Fibroblast of peridontal ligament (primary cell): ENCODE measurements at regions not wholly inside any gene's neighbourhood (a gene's known extent, or its start where the extent isn't known, plus 50 kb on each side); places are given as distances from the start of the nearest gene placed in this dataset.
A peak's percentile ranks its signal among the peaks of the same experiment; 100 is the strongest.
"Not testable (repeated sequence)": the region's sequence is repeated elsewhere in the genome, so short reads cannot be mapped to it uniquely, and the experiment has no call there.

ENCODE experiments used
- DNase-seq: peaks from one replicate; pipeline ENCODE4 v3.0.0-alpha.2; 2010; ENCODE audit errors: extremely low read depth

DNA sequence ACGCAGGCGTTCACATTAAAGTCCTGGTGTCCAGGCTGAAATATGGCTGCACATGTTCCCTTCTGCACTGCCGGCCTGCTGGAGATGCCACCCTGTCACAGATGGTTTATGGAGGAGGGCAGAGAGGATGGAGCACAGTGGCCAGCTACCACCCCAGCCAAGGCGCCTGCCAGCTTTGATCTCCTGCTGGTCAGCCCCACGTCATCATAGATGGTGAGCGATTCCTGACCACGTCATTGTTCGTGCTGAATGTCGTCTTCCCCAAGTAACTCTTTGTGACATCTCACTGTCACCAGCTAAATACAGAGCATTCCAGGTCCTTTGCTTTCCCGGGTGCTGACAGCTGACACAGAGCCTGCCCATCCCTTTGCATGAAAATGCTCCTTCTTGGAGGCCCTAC is 248.3 kb downstream of the TTC32 start:
- no peak for DNase-seq

DNA sequence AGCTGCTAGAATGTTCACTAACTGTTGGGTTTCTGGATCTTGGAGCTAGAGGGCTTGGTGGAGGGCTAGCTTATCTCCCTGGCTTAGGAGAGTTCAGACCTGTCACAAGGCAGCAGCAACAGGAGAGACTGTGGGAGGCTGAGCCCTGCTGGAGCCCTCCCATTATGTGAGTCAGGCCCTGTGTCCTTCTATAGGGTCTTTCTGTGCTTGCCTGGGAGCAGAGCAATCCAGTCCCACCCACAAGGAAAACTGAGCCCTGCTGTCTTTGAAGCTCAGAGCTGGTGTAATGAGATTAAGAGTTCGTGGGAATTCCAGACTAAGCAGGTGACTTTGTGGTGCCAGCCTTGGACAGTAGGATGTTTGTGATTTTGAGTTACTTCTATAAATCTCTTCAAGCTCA is 249.0 kb downstream of the TTC32 start:
- no peak for DNase-seq

- peak; percentile 26 for DNase-seq
These were observed 250.3 kb downstream of the TTC32 start for GRCh38 chr2:19651466-19651865.

- peak; percentile 99 for DNase-seq
These were observed 251.9 kb downstream of the TTC32 start for GRCh38 chr2:19649785-19650380.

GRCh38 chr2:19649142-19649541 is 252.6 kb downstream of the TTC32 start:
- DNase-seq: peak; percentile 44

- DNase-seq: peak; percentile 88
These were observed 253.2 kb downstream of the TTC32 start for GRCh38 chr2:19648583-19648982.

- DNase-seq: no peak
These were observed 254.8 kb downstream of the TTC32 start for GRCh38 chr2:19646987-19647386.

DNA sequence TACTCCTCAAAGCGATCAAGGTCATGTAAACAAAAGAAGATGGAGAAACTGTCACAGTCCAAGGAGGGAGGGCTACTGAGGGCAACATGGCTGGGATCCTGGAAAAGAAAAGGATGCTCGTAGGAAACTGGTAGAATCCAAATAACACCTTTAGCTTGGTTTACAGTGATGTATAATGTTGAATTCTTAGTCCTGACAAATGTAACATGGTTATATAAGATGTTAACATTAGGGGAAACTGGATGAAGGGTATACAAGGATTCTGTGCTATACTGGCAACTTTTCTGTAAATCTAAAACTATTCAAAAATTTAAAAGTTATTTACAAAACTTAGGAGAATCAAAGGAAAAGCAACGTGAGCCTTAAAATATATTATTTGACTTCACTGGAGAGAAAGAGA is 257.0 kb downstream of the TTC32 start:
- no peak for DNase-seq

GRCh38 chr2:19643117-19643518 is 258.7 kb downstream of the TTC32 start:
- peak; percentile 45 for DNase-seq

GRCh38 chr2:19642501-19642900 is 259.3 kb downstream of the TTC32 start:
- no peak for DNase-seq

DNA sequence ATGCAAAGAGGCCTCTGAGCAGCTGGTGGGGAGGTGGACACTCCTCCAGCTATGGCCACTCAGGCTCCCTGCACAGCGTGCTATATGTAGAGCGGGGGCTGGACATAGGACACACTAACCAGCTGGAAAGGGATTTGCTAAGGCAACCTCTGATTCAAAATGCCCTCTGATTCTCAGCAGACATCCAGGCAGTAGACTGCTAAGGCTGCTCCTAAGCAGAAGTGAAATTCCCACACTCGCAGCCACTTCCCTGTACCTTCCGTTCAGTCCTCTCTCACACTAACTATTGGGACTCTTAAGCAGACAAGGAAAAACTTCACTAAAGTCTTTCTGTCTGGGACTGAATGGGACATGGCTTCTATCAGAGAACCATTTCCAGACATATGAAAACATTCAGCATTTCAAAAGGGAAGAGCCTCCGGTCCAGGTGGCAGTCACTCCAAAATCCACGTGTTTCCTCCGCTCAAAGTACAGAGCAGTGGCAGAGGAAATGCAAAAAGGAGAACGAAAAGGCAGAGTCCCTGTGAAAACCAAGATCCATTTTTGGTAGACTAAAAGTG is 265.8 kb downstream of the TTC32 start:
- no peak for DNase-seq

- DNase-seq: peak; percentile 48
These were observed 269.3 kb downstream of the TTC32 start for GRCh38 chr2:19632403-19632991.

DNA sequence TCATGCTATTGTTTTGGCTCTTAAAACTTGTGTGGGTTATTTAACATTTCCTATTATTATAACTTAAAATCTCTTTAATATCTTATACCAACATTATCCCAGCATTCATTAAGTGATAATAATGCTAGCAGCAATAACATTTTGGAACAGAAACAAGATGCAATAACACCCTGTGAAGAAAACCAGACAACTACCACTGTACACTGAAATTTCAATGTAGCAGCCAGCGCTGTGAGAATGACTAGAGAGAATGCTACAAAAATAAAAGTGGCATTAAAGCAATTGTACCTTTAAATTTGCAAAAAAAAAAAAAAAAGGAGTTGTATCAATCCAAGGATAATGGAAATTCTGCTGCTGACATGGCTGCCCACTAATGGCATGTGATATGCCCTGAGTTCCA is 269.9 kb downstream of the TTC32 start:
- DNase-seq: no peak

GRCh38 chr2:19630921-19631320 is 270.9 kb downstream of the TTC32 start:
- peak; percentile 31 for DNase-seq

DNA sequence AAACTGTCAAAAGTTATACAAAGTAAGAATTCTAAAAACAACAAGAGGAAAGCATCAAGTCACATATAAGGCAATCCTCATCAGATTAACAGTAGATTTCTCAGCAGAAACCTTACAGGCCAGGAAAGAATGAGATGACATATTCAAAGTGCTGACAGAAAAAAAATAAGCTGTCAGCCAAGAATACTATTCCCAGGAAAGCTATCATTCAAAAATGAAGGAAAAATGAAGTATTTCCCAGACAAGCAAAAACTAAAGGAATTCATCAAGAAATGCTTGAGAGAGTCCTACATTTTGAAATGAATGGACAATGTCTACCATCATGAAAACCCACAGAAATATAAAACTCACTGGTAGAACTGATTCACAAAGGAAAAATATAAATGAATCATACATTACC is 268.9 kb upstream of the OSR1 start:
- no peak for DNase-seq

DNA sequence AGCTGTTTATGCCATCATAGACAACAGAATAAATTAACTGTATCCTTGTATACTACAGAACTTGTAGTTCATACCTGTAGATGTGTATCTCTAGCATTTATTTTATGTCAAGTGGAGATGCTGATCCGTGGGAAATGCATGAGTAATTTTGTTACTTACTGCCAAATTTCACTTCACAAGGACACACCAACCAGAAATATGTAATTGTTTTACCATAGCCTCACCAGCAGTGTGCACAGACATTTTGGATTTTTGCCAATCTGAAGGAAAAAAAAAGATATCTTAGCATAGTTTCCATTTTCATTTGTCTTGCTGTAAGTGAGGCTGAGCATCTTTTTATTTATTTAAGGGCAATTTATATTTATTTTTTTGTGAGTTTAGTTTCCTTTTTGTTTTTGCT is 265.1 kb upstream of the OSR1 start:
- DNase-seq: peak; percentile 85

- no peak for DNase-seq
These were observed 258.9 kb upstream of the OSR1 start for GRCh38 chr2:19617257-19617848.

DNA sequence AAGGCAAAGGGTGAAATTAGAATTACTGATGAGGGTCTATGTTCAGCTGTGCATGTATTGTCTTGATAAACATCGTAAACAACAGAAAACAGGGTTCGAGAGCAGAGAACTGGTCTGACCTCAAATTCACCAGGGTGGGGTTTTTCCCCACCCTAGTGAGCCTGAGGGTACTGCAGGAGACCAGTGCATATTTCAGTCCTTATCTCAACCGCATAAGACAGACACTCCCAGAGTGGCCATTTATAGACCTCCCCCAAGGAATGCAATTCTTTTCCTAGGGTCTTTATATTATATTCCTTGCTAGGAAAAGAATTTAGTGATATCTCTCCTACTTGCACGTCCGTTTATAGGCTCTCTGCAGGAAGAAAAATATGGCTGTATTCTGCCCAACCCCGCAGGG is 257.0 kb upstream of the OSR1 start:
- not testable (repeated sequence) for DNase-seq

DNA sequence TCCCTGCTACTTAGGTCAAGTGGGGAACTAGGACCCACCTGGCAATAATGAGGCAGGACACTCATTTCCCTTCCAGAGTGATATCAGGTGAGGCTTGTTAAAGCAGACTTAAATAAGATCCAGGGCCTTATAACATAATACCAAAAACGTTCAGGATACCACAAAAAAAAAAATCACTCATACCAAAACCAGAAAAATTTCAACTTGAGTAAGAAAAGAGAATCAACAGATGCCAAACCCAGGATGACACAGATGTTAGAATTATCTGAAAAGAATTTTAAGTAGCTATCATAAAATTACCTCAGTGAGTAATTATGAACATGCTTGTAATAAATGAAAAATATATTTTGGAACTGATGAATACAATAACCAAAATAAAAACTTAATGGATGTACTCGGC is 255.6 kb upstream of the OSR1 start:
- DNase-seq: peak; percentile 69

DNA sequence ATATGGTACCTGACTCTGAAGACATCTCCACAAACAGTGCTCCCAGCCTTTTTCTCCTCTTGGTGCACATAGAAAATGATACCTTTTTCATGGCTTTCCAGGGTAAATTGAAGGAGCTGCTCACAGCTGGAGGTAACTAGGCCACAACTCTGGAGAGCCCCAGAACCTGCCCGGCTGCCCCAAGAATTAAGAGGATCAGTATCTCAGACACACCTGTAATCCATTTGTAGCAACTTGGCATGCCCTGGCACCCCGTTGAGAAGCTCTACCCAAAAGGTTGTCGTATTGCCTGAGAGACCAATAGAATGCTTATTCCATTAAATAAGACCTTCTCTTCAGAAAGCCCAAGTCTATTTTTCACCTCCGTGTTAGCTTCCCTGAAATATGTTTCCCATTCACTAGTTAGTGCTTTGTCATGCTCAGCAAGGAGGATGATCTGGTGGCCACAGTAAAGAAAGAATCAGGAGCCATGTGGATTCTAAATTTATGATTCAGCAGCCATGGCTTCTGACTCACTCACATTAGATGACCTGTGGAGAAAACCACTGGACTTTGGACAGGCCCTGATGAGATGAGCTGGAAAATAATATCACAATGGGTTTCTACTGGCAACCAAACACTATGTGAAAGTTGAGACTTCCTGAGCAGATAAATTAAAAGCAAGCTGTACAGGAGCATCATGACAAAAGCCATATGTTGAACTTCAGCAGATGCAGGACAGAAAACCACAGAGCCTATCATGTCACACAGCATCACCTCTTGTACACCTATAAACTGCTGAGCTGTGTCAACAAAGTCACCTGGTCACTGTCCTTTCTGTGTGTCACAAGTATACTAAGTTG is 253.3 kb upstream of the OSR1 start:
- peak; percentile 99 for DNase-seq

DNA sequence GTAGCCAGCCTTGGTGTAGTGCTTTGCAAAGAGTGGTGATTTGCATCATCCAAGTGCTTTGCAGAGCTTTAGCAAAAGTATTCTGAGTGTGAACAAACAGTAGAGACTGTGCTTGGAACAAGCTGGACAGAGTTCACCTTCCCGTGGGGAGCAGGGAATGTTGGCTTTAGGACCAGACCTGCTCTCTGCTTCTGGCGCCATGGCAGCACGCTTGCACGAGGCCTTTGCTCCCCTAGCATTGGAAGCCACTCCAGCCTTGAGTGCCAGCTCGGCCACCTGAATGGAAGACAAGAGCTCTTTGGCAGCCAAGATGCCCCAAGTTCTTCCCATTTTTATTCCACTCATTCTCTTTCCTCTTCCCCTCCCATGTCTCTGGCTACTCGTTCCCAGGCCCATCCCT is 250.8 kb upstream of the OSR1 start:
- DNase-seq: no peak
